ENCODE measurements at regions not wholly inside any gene's neighbourhood (a gene's known extent, or its start where the extent isn't known, plus 50 kb on each side); places are given as distances from the start of the nearest gene placed in this dataset.

DNA sequence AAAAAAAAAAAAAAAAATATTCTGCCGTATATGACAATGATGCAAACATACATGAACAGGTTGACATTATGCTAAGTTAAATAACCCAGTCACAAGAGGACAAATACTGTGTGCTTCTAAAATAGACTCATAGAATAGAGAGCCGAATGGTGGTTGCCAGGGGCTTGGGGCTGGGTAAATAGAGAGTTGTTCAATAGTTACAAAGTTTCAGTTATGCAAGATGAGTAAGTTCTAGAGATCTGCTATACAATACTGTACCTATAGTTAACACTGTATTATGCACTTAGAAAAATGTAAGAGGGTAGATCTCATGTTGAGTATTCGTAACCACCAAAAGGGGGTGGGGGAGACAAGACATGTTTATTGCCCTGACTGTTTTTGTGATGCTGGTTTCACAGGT is 77.1 kb upstream of the GNAI1 start:
- no peak overlapping the region for H3K4me3 ChIP-seq (ENCODE audit: low read depth, low read length)
- TF ChIP-seq, protein P1, sequence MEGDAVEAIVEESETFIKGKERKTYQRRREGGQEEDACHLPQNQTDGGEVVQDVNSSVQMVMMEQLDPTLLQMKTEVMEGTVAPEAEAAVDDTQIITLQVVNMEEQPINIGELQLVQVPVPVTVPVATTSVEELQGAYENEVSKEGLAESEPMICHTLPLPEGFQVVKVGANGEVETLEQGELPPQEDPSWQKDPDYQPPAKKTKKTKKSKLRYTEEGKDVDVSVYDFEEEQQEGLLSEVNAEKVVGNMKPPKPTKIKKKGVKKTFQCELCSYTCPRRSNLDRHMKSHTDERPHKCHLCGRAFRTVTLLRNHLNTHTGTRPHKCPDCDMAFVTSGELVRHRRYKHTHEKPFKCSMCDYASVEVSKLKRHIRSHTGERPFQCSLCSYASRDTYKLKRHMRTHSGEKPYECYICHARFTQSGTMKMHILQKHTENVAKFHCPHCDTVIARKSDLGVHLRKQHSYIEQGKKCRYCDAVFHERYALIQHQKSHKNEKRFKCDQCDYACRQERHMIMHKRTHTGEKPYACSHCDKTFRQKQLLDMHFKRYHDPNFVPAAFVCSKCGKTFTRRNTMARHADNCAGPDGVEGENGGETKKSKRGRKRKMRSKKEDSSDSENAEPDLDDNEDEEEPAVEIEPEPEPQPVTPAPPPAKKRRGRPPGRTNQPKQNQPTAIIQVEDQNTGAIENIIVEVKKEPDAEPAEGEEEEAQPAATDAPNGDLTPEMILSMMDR (IDR thresholded peaks at IDR 0.05; ENCODE audit: insufficient read depth, low read depth, low read length, missing control alignments) = no peak
- DNase-seq (ENCODE audit: low read depth) = no peak

DNA sequence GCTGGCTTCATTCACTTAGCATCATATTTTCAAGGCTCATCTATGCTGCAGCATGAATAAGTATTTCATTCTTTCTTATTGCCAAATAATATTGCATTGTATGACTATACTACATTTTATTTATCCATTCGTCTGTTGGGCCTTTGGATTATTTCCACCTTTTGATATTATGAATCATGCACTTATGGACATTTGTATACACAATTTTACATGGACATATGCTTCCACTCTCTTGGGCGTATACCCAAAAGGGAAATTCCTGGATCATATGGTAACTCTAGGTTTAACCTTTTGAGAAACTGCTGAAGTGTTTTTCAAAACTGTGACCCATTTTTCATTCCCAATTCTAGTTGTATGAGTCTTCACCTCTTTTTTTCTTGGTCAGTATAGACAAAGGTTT is 80.3 kb upstream of the GNAI1 start:
- no peak overlapping the region for H3K4me3 ChIP-seq (ENCODE audit: low read depth, low read length)
- TF ChIP-seq, protein P1 (IDR thresholded peaks at IDR 0.05; ENCODE audit: insufficient read depth, low read depth, low read length, missing control alignments) = no peak
- no peak for DNase-seq (ENCODE audit: low read depth)

DNA sequence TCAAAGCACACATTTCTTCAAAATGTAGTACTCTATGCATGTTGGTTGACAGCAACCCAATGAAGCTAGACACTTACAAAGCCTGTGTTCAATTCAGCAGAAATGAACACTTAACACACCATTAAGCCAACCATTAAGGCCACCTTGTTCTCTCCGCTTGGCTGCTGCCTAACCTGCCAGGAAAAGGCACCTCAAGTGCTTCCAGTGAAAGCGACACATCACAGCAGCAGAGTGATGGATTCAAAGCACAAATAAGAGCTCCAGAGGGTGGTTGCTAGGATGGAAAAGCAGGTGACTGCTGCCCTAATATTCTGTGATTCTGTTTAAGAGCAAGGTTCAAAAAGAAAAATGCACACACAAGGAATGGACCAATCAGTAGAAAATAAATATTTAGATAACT is 81.5 kb upstream of the GNAI1 start:
- TF ChIP-seq, protein P1 (IDR thresholded peaks at IDR 0.05; ENCODE audit: insufficient read depth, low read depth, low read length, missing control alignments) = no peak
- no peak for DNase-seq (ENCODE audit: low read depth)
- no peak overlapping the region for H3K4me3 ChIP-seq (ENCODE audit: low read depth, low read length)

DNA sequence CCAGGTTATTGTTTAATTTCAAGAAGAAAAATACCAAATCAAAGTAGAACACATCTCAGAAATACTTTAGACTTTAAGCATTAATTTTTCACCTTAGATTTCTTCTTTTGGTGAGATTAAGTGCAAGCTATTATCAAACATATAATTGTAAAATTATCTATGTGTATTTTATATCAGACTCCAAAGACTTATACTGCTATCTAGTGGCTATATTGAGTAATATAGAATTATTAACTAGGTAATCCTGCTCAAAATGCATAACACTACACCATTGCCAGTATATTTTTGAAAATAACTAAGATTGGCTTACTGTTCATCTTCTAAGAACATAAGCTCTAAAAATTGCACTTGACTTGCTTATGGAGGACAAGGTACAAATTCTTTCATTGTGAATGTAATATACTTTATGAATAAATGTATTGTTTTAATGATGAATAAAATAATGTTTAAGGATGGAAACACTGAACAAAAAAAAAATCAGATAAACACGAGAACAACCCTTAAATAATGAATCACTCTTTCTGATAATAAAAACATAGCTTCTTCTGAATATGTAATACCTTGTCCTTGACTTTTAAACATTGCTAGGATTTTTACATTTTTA is 86.7 kb upstream of the GNAI1 start:
- no peak for DNase-seq (ENCODE audit: low read depth)
- no peak overlapping the region for H3K4me3 ChIP-seq (ENCODE audit: low read depth, low read length)
- TF ChIP-seq, protein P1 (IDR thresholded peaks at IDR 0.05; ENCODE audit: insufficient read depth, low read depth, low read length, missing control alignments) = no peak

DNA sequence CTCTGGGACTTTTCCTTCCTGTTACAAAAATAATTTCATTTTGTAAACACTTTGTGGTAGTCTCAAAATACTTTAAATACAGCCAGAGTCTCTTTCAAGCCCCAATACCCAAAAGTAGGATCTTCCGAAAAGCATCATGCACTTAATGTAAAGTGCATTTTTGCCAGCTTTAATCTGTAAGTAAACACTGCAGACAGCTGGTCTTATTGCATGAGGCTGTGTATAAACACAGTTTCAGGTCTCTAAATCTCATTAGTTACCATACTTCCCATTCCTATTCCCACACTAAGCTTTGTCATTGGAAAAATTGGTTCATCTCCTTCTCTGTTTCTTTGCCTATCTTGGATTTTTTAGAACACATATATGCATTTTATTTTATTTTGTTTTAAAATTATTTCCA is 87.6 kb upstream of the GNAI1 start:
- DNase-seq (ENCODE audit: low read depth) = no peak
- no peak overlapping the region for H3K4me3 ChIP-seq (ENCODE audit: low read depth, low read length)
- TF ChIP-seq, protein P1 (IDR thresholded peaks at IDR 0.05; ENCODE audit: insufficient read depth, low read depth, low read length, missing control alignments) = no peak

DNA sequence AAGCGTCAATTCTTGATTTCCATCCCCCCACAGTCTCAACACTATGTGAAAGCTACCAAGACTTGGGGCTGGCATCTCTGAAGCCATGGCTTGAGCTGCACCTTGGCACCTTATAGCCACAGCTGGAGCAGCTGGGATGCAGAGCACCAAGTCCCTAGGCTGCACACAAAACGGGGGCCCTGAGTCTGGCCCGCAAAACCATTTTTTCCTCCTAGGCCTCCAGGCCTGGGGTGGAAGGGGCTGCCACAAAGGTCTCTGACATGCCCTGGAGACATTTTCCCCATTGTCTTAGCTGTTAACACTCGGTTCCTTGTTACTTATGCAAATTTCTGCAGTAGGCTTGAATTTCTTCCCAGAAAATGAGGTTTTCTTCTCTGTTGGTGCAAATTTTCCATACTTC is 89.8 kb upstream of the GNAI1 start:
- TF ChIP-seq, protein P1 (IDR thresholded peaks at IDR 0.05; ENCODE audit: insufficient read depth, low read depth, low read length, missing control alignments) = no peak
- DNase-seq (ENCODE audit: low read depth) = no peak
- no peak overlapping the region for H3K4me3 ChIP-seq (ENCODE audit: low read depth, low read length)

DNA sequence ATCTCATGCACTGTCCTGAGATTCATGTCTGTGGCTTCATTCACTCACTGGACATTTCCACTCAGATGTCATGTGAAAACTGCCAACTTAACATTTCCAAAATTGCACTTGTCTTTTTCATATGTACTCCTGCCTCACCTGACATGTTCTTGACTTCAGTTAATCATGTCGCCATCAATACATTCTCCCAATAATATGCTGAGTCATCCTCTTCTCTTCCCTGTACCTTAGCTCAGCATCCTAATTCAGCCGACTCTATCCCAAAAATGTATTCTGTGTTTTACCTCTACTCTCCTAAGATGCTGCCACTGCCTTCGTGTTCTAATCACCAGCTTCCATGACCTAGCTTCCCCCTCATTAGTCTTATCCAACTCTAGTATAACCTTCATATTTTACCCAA is 93.9 kb upstream of the GNAI1 start:
- TF ChIP-seq, protein P1 (IDR thresholded peaks at IDR 0.05; ENCODE audit: insufficient read depth, low read depth, low read length, missing control alignments) = no peak
- no peak for DNase-seq (ENCODE audit: low read depth)

More for the DNA sequence above, 93.9 kb upstream of the GNAI1 start:
- H3K4me3 ChIP-seq (ENCODE audit: low read depth, low read length) = no peak overlapping the region

All from GM12865 (cell line).